Heart left ventricle (tissue), 13 donors: ENCODE measurements at regions not wholly inside any gene's neighbourhood (a gene's known extent, or its start where the extent isn't known, plus 50 kb on each side); places are given as distances from the start of the nearest gene placed in this dataset.

Experiments
- POLR2A ChIP-seq, 2 donors: fragments of 450-650 bp; IDR thresholded peaks; one replicate each; pipeline ENCODE4 v1.6.1; 2017; ENCODE audit warnings: antibody characterized with exemption in 2 of 2, mild to moderate bottlenecking in 2 of 2, moderate library complexity in 2 of 2
- TF ChIP-seq, protein P1 (sequence below), 12 donors: fragments of 200-600 bp; sonication (generic) in 4 of 12; IDR thresholded peaks; one replicate each; pipeline versions ENCODE4 v1.5.0 to v1.8.0; 2018 to 2022; ENCODE audit warnings: antibody characterized with exemption in 12 of 12, mild to moderate bottlenecking in 5 of 12
- donor health status: ischemic (EF 13 %, LVEDD 7.1; RV severe dilation, severe dysfunction).
- donor health status: DM: no; HTN: yes; CAD: no.
- donor health status: DM: no; HTN: no; CAD: no.
- donor health status: ischemic (EF 25% LVEDD 6.9; RV normal size, moderate dysfunction).
- donor health status: ischemic (EF 25% LVEDD 5.7; RV mildly dilated, moderate dysfunction).
- donor health status: ischemic (EF 35%, LVEDD 5.7; RV mildly dilated, moderate dysfunction).
- donor health status: nonischemic (EF 11% LVEDD 7.7; RV severe dilation, severe dysfunction).
- donor health status: DM: yes; HTN: yes; CAD: no.
- donor health status: PGD.
- donor health status: ischemic (EF 29% LVEDD 5.4; RV normal size, mild dysfunction).
- donor health status: nonischemic (EF 23%, LVEDD 6.1; RV moderate dilation, normal function).

DNA sequence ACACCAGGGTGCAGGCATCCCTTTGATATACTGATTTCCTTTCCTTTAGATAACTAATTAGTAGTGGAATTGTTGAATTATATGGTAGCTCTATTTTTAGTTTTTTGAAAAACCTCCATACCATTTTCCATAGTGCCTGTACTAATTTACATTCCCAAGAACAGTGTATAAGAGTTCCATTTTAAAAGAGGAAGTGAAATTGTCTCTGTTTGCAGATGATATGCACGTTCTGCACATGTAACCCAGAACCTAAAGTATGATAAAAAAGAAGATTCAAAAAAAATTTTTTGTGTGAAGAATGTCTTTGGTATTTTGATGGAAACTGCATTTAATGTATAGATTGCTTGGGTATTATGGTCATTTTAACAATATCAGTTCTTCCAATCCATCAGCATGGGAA is 424.0 kb upstream of the CCNH start:
- TF ChIP-seq POLR2A (IDR thresholded peaks at IDR 0.05) = no peak
- TF ChIP-seq, protein P1, sequence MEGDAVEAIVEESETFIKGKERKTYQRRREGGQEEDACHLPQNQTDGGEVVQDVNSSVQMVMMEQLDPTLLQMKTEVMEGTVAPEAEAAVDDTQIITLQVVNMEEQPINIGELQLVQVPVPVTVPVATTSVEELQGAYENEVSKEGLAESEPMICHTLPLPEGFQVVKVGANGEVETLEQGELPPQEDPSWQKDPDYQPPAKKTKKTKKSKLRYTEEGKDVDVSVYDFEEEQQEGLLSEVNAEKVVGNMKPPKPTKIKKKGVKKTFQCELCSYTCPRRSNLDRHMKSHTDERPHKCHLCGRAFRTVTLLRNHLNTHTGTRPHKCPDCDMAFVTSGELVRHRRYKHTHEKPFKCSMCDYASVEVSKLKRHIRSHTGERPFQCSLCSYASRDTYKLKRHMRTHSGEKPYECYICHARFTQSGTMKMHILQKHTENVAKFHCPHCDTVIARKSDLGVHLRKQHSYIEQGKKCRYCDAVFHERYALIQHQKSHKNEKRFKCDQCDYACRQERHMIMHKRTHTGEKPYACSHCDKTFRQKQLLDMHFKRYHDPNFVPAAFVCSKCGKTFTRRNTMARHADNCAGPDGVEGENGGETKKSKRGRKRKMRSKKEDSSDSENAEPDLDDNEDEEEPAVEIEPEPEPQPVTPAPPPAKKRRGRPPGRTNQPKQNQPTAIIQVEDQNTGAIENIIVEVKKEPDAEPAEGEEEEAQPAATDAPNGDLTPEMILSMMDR (IDR thresholded peaks at IDR 0.05) = no peak
